B cell (primary cell): ENCODE measurements at regions not wholly inside any gene's neighbourhood (a gene's known extent, or its start where the extent isn't known, plus 50 kb on each side); places are given as distances from the start of the nearest gene placed in this dataset.

Source experiments
- ATAC-seq: fragments of 200-7000 bp; cut with Tn5 transposase; one replicate; pipeline ENCODE4 v1.10.0; 2021; ENCODE audit warnings: low read depth, mild to moderate bottlenecking, moderate number of reproducible peaks, moderate library complexity
- CTCF ChIA-PET: fragments of 350-600 bp; sonication (Branson Sonifier 250); formaldehyde crosslinking; loops from one replicate; lab custom pipeline; 2021; ENCODE audit warnings: antibody characterized with exemption, inconsistent platforms; lab: Charles Lee
- POLR2A ChIA-PET: fragments of 350-600 bp; sonication (Branson Sonifier 250); formaldehyde crosslinking; loops from one replicate; lab custom pipeline; 2021; ENCODE audit warnings: antibody characterized with exemption; lab: Charles Lee
- DNase-seq: peaks from one replicate; pipeline ENCODE4 v3.0.0; 2013
- H2AFZ ChIP-seq: 2 replicates; pipeline ENCODE4 v1.6.1; 2012; ENCODE audit warnings: mild to moderate bottlenecking, low read depth, low read length; ENCODE audit not compliant: insufficient read depth, poor library complexity, severe bottlenecking
- H3K27ac ChIP-seq, 2 donors: 1 replicate in 1 of 2; 2 replicates in 1 of 2; pipeline ENCODE4 v1.5.1; 2012 to 2013; ENCODE audit warnings: low read length in 2 of 2, mild to moderate bottlenecking in 2 of 2, moderate library complexity in 1 of 2
- H3K27me3 ChIP-seq, 4 experiments: fragments of 200-600 bp in 1 of 4; sonication (generic) in 1 of 4; replicated peaks in 1 of 4; 1 replicate in 2 of 4; 2 replicates in 2 of 4; pipeline versions ENCODE4 v1.6.1 to v1.7.0; 2013 to 2016; ENCODE audit warnings: low read length in 3 of 4, mild to moderate bottlenecking in 2 of 4, mixed read lengths in 1 of 4, moderate library complexity in 1 of 4; ENCODE audit not compliant: insufficient read depth in 4 of 4, control insufficient read depth in 3 of 4; ENCODE audit errors: control extremely low read depth in 1 of 4
- H3K36me3 ChIP-seq, 2 experiments: replicated peaks in 1 of 2; 1 replicate in 1 of 2; 2 replicates in 1 of 2; pipeline versions ENCODE4 v1.6.1 to v1.7.1; 2013; ENCODE audit warnings: low read length in 1 of 2; ENCODE audit not compliant: insufficient read depth in 2 of 2, control insufficient read depth in 1 of 2; ENCODE audit errors: control extremely low read depth in 1 of 2, extremely low read depth in 1 of 2
- H3K4me1 ChIP-seq, 2 donors: fragments of 200-600 bp in 1 of 2; sonication (generic) in 1 of 2; 1 replicate in 1 of 2; 2 replicates in 1 of 2; pipeline versions ENCODE4 v1.5.1 to v1.6.1; 2013 to 2017; ENCODE audit warnings: low read length in 2 of 2; ENCODE audit not compliant: control insufficient read depth in 2 of 2, insufficient read depth in 2 of 2
- H3K4me2 ChIP-seq: replicated peaks from 2 replicates; pipeline ENCODE3; 2012; ENCODE audit warnings: mild to moderate bottlenecking, low read depth, low read length; ENCODE audit not compliant: poor library complexity, severe bottlenecking
- H3K4me3 ChIP-seq, 5 experiments: fragments of 200-600 bp in 1 of 5; sonication (generic) in 1 of 5; 1 replicate in 3 of 5; 2 replicates in 2 of 5; pipeline versions ENCODE4 v1.5.1 to v1.7.0; 2011 to 2016; ENCODE audit warnings: low read length in 4 of 5, mild to moderate bottlenecking in 4 of 5, low read depth in 2 of 5, control low read depth in 1 of 5, moderate library complexity in 1 of 5; ENCODE audit not compliant: insufficient read depth in 1 of 5; ENCODE audit errors: control extremely low read depth in 1 of 5, extremely low read depth in 1 of 5
- H3K79me2 ChIP-seq: fragments of 200-600 bp; sonication (generic); one replicate; pipeline ENCODE4 v1.6.0; 2016; ENCODE audit warnings: low read length; ENCODE audit not compliant: control insufficient read depth, insufficient read depth
- H3K9ac ChIP-seq: fragments of 200-600 bp; sonication (generic); 2 replicates; pipeline ENCODE4 v1.6.1; 2017; ENCODE audit warnings: mild to moderate bottlenecking, low read length, moderate library complexity
- H3K9me3 ChIP-seq, 3 donors: one replicate each; pipeline versions ENCODE4 v1.6.1 to v1.7.1; 2013; ENCODE audit warnings: low read length in 2 of 3; ENCODE audit not compliant: control insufficient read depth in 2 of 3, insufficient read depth in 1 of 3; ENCODE audit errors: control extremely low read depth in 1 of 3
- H4K20me1 ChIP-seq: 2 replicates; pipeline ENCODE4 v1.6.0; 2012; ENCODE audit warnings: mild to moderate bottlenecking, low read length; ENCODE audit not compliant: insufficient read depth, control insufficient read depth, poor library complexity, severe bottlenecking
- H3K27ac Mint-ChIP-seq: one replicate; pipeline ENCODE4 v1.8.0; 2021; ENCODE audit warnings: mixed read lengths
- H3K27me3 Mint-ChIP-seq: one replicate; pipeline ENCODE4 v1.8.0; 2021; ENCODE audit warnings: mixed read lengths
- H3K4me1 Mint-ChIP-seq: one replicate; pipeline ENCODE4 v1.8.0; 2021; ENCODE audit warnings: mixed read lengths
- H3K4me3 Mint-ChIP-seq: one replicate; pipeline ENCODE4 v1.8.0; 2021; ENCODE audit warnings: mixed read lengths
- H3K9me3 Mint-ChIP-seq: one replicate; pipeline ENCODE4 v1.8.0; 2022; ENCODE audit warnings: mixed read lengths; ENCODE audit not compliant: insufficient read depth
- EZH2 ChIP-seq: IDR thresholded peaks from 2 replicates; pipeline ENCODE4 v1.6.1; 2012; ENCODE audit warnings: borderline replicate concordance, low read depth, mild to moderate bottlenecking, moderate library complexity, low read length; ENCODE audit not compliant: insufficient read depth, poor library complexity, severe bottlenecking
- WGBS: methylation state at CpG from one replicate; pipeline ENCODE4 v1.1.5; 2013; ENCODE audit warnings: missing lambda C conversion rate; ENCODE audit not compliant: insufficient coverage; 5-methylcytosine and 5-hydroxymethylcytosine counted together
- intact Hi-C: fragments of 100-400 bp; cut with micrococcal nuclease; formaldehyde crosslinking; loops from one replicate; pipeline ENCODE4 v1.10.0; 2022
- TF ChIP-seq, protein P1 (sequence below): fragments of 200-600 bp; IDR thresholded peaks from one replicate; pipeline ENCODE4 v1.8.0; 2022; ENCODE audit warnings: antibody characterized with exemption, mild to moderate bottlenecking

DNA sequence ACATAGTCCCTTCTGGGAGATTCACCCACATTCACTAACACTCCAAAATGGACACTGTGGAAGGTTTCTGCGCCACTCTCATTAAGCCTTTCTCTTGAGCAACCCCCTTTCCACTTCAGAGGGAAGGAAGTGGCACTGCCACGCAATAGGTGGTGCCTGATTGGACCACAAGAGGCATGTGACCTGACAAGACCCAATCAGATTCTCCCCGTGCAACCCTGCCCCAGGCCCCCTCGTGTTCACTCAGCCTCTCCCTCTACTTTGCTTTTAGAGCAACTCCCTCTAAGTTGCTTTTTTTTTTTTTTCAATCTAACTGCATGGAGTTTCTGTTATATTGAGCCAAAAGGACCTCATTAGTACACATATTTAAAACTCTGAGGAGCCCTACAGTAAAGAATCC lies 158.0 kb downstream of the EN1 start:
- no peaks in the 10 kb centered on the region for H3K79me2 ChIP-seq
- Mint-ChIP-seq H3K4me1 (no peaks in the 10 kb centered on the region), H3K27me3 (no peaks in the 10 kb centered on the region), H3K27ac (no peak overlapping the region), H3K9me3 (no peaks in the 10 kb centered on the region), H3K4me3 (no peak overlapping the region)
- H2AFZ ChIP-seq, result no peak overlapping the region
- H3K9ac ChIP-seq, result no peak overlapping the region
- TF ChIP-seq, protein P1, sequence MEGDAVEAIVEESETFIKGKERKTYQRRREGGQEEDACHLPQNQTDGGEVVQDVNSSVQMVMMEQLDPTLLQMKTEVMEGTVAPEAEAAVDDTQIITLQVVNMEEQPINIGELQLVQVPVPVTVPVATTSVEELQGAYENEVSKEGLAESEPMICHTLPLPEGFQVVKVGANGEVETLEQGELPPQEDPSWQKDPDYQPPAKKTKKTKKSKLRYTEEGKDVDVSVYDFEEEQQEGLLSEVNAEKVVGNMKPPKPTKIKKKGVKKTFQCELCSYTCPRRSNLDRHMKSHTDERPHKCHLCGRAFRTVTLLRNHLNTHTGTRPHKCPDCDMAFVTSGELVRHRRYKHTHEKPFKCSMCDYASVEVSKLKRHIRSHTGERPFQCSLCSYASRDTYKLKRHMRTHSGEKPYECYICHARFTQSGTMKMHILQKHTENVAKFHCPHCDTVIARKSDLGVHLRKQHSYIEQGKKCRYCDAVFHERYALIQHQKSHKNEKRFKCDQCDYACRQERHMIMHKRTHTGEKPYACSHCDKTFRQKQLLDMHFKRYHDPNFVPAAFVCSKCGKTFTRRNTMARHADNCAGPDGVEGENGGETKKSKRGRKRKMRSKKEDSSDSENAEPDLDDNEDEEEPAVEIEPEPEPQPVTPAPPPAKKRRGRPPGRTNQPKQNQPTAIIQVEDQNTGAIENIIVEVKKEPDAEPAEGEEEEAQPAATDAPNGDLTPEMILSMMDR, result no peak
- no peak for TF ChIP-seq EZH2
- H4K20me1 ChIP-seq, result no peaks in the 10 kb centered on the region
- WGBS, result 70% methylated on average over 2 of the region's 4 CpGs
- H3K27me3 ChIP-seq, result no peaks in the 10 kb centered on the region
- CTCF ChIA-PET, result no interaction called here
- intact Hi-C loops, result no loop called here
- H3K4me3 ChIP-seq, result no peak overlapping the region
- no peaks in the 10 kb centered on the region for H3K36me3 ChIP-seq
- H3K4me1 ChIP-seq, result no peaks in the 10 kb centered on the region
- no peak for ATAC-seq
- no peak overlapping the region for H3K27ac ChIP-seq
- peaks cover 0 to 13% (median 0%) of the 10 kb centered on the region in 3 donors for H3K9me3 ChIP-seq
- DNase-seq, result no peak
- H3K4me2 ChIP-seq, result no peak overlapping the region
- POLR2A ChIA-PET, result no interaction called here

DNA sequence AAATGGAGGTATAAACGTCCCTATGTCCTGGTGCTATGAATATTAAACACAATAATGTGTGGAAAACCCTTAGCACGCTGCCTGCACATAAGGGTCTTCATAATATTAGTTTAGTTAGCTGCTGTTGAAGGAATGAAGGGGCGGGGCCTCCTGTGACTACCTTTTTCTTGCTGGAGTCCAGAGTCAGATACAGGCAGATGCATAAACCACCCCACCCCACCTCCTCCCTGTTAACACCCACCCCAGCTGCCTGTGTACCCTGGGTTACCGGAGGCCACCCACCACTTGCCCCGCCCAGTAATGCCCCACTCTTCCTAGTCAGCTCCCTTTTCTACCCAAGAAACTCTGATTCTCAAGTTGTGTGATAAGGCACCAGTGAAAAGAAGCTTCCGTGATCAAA lies 158.4 kb downstream of the EN1 start:
- no peaks in the 10 kb centered on the region for H3K4me1 ChIP-seq
- CTCF ChIA-PET, result no interaction called here
- peaks cover 0 to 13% (median 0%) of the 10 kb centered on the region in 3 donors for H3K9me3 ChIP-seq
- Mint-ChIP-seq H3K9me3 (no peaks in the 10 kb centered on the region), H3K27ac (no peak overlapping the region), H3K4me3 (no peak overlapping the region), H3K27me3 (no peaks in the 10 kb centered on the region), H3K4me1 (no peaks in the 10 kb centered on the region)
- H3K27me3 ChIP-seq, result no peaks in the 10 kb centered on the region
- H4K20me1 ChIP-seq, result no peaks in the 10 kb centered on the region
- H3K9ac ChIP-seq, result no peak overlapping the region
- TF ChIP-seq, protein P1, result no peak
- no peak for TF ChIP-seq EZH2
- no peak overlapping the region for H3K4me2 ChIP-seq
- H3K36me3 ChIP-seq, result no peaks in the 10 kb centered on the region
- H2AFZ ChIP-seq, result no peak overlapping the region
- intact Hi-C loops, result no loop called here
- H3K79me2 ChIP-seq, result no peaks in the 10 kb centered on the region
- no peak for DNase-seq
- H3K27ac ChIP-seq, result no peak overlapping the region
- POLR2A ChIA-PET, result no interaction called here
- ATAC-seq, result no peak
- WGBS, result 80% methylated on average over 1 of the region's 6 CpGs
- no peak overlapping the region for H3K4me3 ChIP-seq
